Kidney (tissue), 13 donors: ENCODE measurements at regions not wholly inside any gene's neighbourhood (a gene's known extent, or its start where the extent isn't known, plus 50 kb on each side); places are given as distances from the start of the nearest gene placed in this dataset.

Experiments
- DNase-seq, 5 donors: peaks; one replicate each; pipeline ENCODE4 v3.0.0-alpha.2; 2013 to 2020
- FAIRE-seq: peaks from 2 replicates; lab custom pipeline; 2012; peaks lifted over from hg19 to GRCh38; lab: Jason Lieb, UNC
- H3K27ac ChIP-seq, 2 donors: one replicate each; pipeline ENCODE4 v1.7.0; 2013; ENCODE audit warnings: low read depth in 2 of 2, low read length in 2 of 2, inconsistent platforms in 1 of 2
- H3K27me3 ChIP-seq: one replicate; pipeline ENCODE4 v1.7.1; 2013; ENCODE audit warnings: low read length, inconsistent platforms; ENCODE audit not compliant: control insufficient read depth, insufficient read depth
- H3K36me3 ChIP-seq, 3 donors: one replicate each; pipeline versions ENCODE4 v1.7.0 to v1.7.1; 2013; ENCODE audit warnings: low read length in 3 of 3, control low read depth in 1 of 3, inconsistent platforms in 1 of 3; ENCODE audit not compliant: insufficient read depth in 3 of 3, control insufficient read depth in 2 of 3
- H3K4me1 ChIP-seq, 3 donors: one replicate each; pipeline versions ENCODE4 v1.7.0 to v1.7.1; 2013; ENCODE audit warnings: low read length in 3 of 3, inconsistent platforms in 1 of 3, low read depth in 1 of 3; ENCODE audit not compliant: control insufficient read depth in 2 of 3, insufficient read depth in 2 of 3
- H3K4me3 ChIP-seq, 3 donors: one replicate each; pipeline versions ENCODE4 v1.7.0 to v1.8.1; 2013; ENCODE audit warnings: low read length in 3 of 3, control low read depth in 1 of 3, inconsistent platforms in 1 of 3
- H3K9ac ChIP-seq, 3 donors: one replicate each; pipeline versions ENCODE4 v1.7.0 to v1.7.1; 2013; ENCODE audit warnings: low read length in 3 of 3, control low read depth in 1 of 3, inconsistent platforms in 1 of 3
- H3K9me3 ChIP-seq, 3 donors: one replicate each; pipeline versions ENCODE4 v1.7.0 to v1.7.1; 2013; ENCODE audit warnings: low read length in 3 of 3, control low read depth in 1 of 3, inconsistent platforms in 1 of 3; ENCODE audit not compliant: control insufficient read depth in 2 of 3, insufficient read depth in 1 of 3
- intact Hi-C: fragments of 100-400 bp; cut with DNase I; formaldehyde crosslinking; loops from one replicate; pipeline ENCODE4 v1.11.1; 2022
- TF ChIP-seq, protein P1 (sequence below): IDR thresholded peaks from 3 replicates; pipeline ENCODE4 v1.5.1; 2012; ENCODE audit warnings: mild to moderate bottlenecking, moderate library complexity, borderline replicate concordance; ENCODE audit not compliant: insufficient read depth; ENCODE audit errors: extremely low read depth
- donor health status: control.
- donor health status: control.
- donor health status: control.
- donor health status: control.
- donor health status: control.
- donor health status: DM: yes; HTN: yes; CAD: no.
- donor health status: Normal renal cell carcinoma (clear cell type).

DNA sequence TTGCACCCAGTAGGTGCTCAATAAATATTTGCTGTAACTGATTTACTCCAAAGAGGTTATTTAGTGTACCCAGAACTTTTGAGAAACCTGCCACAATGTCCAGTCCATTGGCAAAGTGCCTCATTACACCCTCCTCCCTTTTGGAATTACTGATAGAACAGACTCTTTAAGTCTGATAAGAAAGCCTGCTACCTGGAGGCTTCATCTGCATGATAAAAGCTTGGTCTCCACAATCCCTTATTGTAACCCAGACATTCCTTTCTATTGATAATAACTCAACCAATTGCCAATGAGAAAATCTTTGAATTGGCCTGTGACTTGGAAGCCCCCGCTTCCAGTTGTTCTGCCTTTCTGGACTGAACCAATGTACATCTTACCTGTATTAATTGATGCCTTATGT is 127.0 kb upstream of the FOXN2 start:
- Histone ChIP-seq H3K36me3 (no peaks in the 10 kb centered on the region), H3K4me1 (no peaks in the 10 kb centered on the region), H3K27ac (no peak overlapping the region), H3K9ac (no peak overlapping the region), H3K9me3 (no peaks in the 10 kb centered on the region), H3K27me3 (no peaks in the 10 kb centered on the region), H3K4me3 (no peak overlapping the region)
- TF ChIP-seq, protein P1, sequence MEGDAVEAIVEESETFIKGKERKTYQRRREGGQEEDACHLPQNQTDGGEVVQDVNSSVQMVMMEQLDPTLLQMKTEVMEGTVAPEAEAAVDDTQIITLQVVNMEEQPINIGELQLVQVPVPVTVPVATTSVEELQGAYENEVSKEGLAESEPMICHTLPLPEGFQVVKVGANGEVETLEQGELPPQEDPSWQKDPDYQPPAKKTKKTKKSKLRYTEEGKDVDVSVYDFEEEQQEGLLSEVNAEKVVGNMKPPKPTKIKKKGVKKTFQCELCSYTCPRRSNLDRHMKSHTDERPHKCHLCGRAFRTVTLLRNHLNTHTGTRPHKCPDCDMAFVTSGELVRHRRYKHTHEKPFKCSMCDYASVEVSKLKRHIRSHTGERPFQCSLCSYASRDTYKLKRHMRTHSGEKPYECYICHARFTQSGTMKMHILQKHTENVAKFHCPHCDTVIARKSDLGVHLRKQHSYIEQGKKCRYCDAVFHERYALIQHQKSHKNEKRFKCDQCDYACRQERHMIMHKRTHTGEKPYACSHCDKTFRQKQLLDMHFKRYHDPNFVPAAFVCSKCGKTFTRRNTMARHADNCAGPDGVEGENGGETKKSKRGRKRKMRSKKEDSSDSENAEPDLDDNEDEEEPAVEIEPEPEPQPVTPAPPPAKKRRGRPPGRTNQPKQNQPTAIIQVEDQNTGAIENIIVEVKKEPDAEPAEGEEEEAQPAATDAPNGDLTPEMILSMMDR, result no peak
- intact Hi-C loops, result no loop called here
- DNase-seq, result no peak
- no peak for FAIRE-seq

- H3K4me3 ChIP-seq, result no peak overlapping the region
- no peaks in the 10 kb centered on the region for H3K27me3 ChIP-seq
- no peak for DNase-seq
- TF ChIP-seq, protein P1, result no peak
- H3K36me3 ChIP-seq, result no peaks in the 10 kb centered on the region
- H3K27ac ChIP-seq, result no peak overlapping the region
- no peak overlapping the region for H3K9ac ChIP-seq
- intact Hi-C loops, result no loop called here
- no peaks in the 10 kb centered on the region for H3K4me1 ChIP-seq
- H3K9me3 ChIP-seq, result no peaks in the 10 kb centered on the region
- FAIRE-seq, result no peak
Observed at GRCh38 chr2:48189552-48190228, 124.8 kb upstream of the FOXN2 start.

DNA sequence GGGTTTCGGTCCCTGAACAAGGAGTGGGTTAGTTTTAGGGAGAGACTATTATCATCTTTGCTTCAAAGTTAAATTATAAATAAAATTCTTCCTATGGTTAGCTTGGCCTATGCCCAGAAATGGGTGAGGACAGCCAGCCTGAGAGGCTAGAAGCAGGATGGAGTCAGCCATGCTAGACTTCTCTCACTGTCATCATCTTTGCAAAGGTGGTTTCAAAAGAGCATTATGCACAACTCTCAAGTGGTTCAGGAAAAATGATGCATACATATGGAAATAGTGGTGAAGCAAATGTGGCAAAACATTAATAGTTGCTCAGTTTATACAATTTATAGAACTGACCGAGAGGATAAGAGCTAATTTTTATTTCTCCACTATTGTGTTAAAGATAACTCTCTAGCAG is 124.3 kb upstream of the FOXN2 start:
- Histone ChIP-seq H3K36me3 (no peaks in the 10 kb centered on the region), H3K4me3 (no peak overlapping the region), H3K9me3 (no peaks in the 10 kb centered on the region), H3K4me1 (no peaks in the 10 kb centered on the region), H3K27ac (no peak overlapping the region), H3K27me3 (no peaks in the 10 kb centered on the region), H3K9ac (no peak overlapping the region)
- TF ChIP-seq, protein P1, result no peak
- intact Hi-C loops, result no loop called here
- FAIRE-seq (no peak), DNase-seq (no peak)

GRCh38 chr2:48194641-48195040 is 119.8 kb upstream of the FOXN2 start:
- DNase-seq, result no peak
- no peaks in the 10 kb centered on the region for H3K4me1 ChIP-seq
- no peak overlapping the region for H3K4me3 ChIP-seq
- TF ChIP-seq, protein P1, result no peak
- no peak for FAIRE-seq
- no peaks in the 10 kb centered on the region for H3K27me3 ChIP-seq
- no peak overlapping the region for H3K27ac ChIP-seq
- H3K36me3 ChIP-seq, result no peaks in the 10 kb centered on the region
- no peak overlapping the region for H3K9ac ChIP-seq
- no peaks in the 10 kb centered on the region for H3K9me3 ChIP-seq
- intact Hi-C loops, result no loop called here
